ENCODE measurements at regions not wholly inside any gene's neighbourhood (a gene's known extent, or its start where the extent isn't known, plus 50 kb on each side); places are given as distances from the start of the nearest gene placed in this dataset.

GRCh38 chr22:48687606-48688005 lies 1140.1 kb downstream of the BRD1 start:
- no peak for DNase-seq

GRCh38 chr22:48686694-48687302 lies 1140.9 kb downstream of the BRD1 start:
- no peak for DNase-seq

DNA sequence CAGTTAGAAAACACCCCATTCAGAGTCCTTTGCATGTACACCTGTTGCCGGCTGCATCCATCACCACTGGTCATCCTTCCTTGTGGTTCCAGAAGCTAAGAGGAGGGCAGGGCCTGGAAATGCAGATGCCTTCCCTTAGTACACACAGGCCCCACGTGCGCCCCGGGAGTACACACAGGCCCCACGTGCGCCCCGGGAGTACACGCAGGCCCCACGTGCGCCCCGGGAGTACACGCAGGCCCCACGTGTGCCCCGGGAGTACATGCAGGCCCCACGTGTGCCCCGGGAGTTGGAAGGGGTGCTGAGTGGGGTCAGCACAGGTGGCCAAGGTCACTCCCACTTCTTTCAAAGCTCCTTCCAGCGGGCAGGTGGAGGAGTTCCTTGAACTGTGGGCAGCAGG lies 1141.9 kb downstream of the BRD1 start:
- no peak for DNase-seq

DNA sequence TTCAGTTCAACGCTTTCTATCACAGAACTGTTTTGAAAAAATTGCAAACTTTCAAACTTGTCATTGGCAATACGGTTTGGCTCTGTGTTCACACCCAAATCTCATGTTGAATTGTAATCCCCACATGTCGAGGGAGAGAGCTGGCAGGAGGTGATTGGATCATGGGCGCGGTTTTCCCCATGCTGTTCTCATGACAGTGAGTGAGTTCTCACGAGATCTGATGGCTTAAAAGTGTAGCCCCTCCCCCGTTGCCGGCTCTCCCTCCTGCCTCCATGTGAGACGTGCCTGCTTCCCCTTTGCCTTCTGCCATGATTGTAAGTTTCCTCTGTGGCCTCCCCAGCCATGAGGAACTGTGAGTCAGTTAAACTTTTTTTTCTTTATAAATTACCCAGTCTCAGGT lies 1144.0 kb downstream of the BRD1 start:
- DNase-seq: no peak

DNA sequence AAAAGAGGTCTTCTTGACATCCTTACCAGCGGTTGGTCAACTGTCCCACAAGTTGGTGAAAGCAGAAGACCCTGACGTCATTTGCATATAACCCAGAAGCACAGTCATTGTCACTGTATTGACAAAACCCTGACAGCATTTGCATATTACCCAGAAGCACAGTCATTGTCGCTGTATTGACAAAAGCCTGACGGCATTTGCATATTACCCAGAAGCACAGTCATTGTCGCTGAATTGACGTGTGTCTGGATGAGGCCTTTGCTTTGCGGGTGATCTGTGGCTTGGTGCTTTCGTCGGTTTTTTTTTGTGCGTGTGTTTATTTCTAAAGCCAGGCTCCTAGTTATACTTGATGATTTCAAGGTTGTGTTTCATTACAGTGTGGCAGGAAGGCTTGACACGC lies 1145.2 kb downstream of the BRD1 start:
- DNase-seq: no peak

- no peak for DNase-seq
Observed at GRCh38 chr22:48680601-48681000, 1147.1 kb downstream of the BRD1 start.

DNA sequence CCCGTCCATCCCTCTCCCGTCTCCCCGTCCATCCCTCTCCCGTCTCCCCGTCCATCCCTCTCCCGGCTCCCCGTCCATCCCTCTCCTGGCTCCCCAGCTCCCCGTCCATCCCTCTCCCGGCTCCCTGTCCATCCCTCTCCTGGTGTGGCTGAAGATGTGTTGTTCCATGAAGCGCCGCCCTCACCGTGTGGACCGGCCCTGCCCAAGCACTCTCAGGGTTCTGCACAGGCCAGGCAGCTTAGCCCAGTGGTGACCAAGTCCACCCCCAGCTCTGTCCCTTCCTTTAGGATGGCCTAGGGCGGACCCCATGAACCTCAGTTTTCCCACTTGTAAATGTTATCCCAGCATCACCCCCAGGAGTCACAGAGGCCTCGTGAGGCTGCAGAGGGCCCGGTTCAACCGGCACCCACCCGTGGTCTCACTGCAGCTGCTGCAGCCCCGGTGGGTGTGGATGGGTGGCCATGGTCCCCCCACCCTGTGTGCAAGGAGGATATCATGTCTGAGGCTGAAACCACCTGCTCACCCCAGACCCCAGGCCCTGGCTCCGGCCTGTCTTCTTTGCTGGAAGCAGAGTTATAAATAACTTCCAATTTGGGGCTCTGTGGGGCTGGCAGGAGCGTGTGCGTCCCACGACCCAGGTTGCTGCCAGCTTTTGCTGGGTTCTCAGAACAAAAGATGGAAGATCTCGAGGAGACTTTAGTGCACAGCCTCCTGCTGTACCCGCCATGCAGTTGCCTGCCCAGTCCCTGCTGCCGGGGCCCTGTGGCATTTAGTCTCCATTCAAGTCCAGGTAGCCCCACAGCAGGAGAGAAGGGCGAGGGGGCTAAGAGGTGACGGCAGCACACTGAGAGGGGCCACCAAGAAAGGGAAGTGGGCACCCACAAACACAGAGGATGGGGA lies 1147.8 kb downstream of the BRD1 start:
- no peak for DNase-seq

GRCh38 chr22:48678171-48679135 lies 1149.2 kb downstream of the BRD1 start:
- no peak for DNase-seq

GRCh38 chr22:48677621-48678020 lies 1150.1 kb downstream of the BRD1 start:
- DNase-seq: no peak

DNA sequence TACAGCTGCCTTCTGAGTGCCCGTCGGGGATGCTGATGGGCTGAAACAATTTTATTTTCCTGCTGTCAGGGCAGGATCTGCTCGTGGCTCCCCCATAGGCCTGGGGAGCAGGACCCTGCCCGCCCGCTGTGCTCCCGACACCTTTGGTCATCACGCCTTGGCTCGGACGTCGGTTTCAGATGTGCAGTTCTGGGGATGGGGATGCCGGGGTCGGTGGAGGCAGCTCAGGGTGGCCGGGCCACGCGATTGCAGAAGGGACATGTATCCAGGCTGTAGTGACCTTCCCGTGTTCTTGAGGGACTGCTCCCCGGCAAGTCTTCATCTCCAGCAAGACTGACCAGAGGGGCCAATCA lies 1150.5 kb downstream of the BRD1 start:
- no peak for DNase-seq

DNA sequence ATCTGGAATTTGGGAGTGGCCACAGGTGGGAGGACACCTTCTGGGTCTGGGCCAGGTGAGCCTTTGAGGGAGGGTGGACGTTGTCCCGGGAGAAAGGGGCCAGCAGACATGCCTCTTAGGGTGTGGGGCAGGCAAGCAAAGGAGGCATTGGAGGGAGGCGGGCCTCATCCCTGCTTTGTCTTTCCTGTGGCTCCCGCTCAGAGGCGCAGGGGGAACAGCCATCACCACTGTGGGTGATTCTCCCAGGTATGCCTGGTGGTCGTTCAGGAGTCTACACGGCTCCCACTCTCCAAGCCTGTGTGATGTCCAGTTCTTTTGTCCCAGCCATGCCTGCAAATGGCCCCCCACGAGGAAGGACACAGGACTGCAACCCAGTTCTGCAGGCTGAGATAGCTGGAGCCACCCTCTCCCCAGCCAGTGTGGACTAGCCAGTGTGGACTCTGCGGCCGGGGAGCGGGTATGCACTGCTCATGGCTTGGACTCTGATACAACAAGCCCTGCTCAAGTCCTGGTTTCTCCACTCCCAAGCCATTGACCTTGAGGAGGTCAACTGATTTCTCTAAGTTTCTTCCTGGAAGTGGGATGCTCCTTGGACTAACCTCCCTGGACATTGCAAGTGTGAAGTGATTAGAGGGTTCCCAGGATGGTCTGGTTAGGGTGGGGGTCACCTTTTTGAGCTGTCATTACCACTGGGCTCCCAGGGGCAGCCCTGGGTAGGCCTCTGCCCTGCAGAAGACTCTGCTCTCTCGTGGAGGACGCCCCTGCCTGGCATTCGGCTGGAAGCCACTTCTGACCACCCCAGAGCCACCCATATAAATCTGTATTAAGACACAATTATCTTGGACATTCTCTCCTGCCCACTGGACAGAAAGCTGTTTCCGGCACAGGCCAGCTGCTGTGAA lies 1151.2 kb downstream of the BRD1 start:
- DNase-seq: no peak

DNA sequence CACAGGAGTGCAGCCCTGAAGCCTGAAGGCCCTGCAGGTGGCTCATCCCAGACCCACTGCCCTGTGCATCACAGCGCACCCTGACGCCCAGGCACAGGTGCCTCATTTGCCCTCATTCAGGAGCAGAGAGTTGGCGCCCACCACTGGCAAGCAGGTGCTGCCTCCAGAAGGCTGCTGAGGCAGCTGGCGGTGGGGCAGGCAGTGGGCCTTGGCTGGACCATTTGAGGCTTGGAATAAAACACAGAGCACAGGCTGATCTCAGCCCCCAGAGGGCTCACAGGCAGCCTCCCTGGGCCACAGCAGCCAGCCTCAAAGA lies 1151.9 kb downstream of the BRD1 start:
- no peak for DNase-seq

DNA sequence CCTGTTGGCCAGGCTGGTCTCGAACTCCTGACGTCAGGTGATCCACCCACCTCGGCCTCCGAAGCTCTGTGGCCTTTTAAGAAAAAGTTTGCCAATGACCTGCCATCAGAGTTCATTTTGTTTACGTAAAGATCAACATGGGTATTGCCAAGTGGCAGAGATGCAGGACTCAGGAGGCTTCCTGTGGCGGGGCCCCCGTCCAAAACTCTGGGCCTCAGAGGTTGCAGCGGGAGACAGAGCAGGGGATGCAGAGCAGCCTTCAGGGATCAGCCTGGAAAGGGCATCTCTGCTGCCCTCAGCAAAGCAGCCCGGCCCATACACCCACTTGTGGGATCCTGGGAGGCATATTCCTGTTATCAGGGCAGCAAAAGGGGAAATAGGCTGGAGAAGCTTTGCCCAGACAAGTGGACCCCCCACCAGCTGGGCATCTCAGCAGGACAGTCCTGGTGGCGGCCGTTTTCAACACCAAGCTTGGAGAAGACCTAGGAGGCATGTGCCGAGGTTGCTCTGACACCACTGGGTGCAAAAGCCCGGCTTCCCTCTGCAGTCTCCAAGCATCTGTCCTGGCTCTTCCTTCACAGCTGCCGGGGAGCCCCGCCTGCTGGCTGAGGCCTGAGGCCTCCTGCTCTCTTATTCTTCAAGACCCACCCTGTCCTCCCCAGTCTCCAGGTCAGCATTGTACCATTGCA lies 1152.4 kb downstream of the BRD1 start:
- no peak for DNase-seq

GRCh38 chr22:48673806-48674500 lies 1153.7 kb downstream of the BRD1 start:
- no peak for DNase-seq

- DNase-seq: no peak
Observed at GRCh38 chr22:48672387-48672786, 1155.3 kb downstream of the BRD1 start.

GRCh38 chr22:48670731-48671130 lies 1156.9 kb downstream of the BRD1 start:
- DNase-seq: no peak

DNA sequence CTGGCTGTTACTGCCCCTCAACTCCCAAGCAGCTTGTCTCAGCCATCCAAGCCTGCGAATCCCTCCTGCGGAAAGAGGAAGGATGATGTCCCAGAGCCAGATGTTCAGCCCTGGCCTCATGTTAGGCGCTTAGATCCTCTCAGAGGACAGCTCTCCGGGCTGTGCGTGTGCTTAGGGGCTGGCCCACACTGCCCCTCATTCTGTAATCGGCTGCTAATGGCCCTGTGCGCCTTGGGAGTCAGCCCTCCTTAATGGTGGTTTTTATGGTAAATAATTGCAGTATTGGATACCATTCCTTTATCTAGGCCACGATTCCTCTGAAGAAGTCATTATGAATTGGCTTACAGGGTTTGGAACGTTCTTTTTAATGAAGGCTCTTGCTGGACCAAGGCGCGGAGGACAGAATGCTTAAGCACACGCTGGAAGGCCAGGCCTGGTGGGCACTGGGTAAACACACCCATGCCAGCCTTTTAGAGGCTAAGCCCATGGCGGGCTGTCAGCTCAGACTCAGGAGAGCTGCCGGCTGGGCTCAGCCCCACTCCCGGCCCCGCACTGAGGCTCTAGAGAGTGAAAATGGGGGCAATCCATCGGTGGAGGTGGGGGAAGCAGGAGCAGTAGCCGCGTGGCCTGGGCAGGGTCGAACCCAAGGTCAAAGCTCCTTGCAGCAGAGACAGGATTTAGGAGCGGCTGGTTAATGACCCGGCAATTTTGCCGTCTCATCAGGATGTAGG lies 1157.5 kb downstream of the BRD1 start:
- DNase-seq: no peak

- no peak for DNase-seq
Observed at GRCh38 chr22:48669226-48669625, 1158.4 kb downstream of the BRD1 start.

GRCh38 chr22:48667289-48667688 lies 1160.4 kb downstream of the BRD1 start:
- no peak for DNase-seq

GRCh38 chr22:48666620-48667019 lies 1161.1 kb downstream of the BRD1 start:
- no peak for DNase-seq
